VCaP (cell line): ENCODE measurements at regions not wholly inside any gene's neighbourhood (a gene's known extent, or its start where the extent isn't known, plus 50 kb on each side); places are given as distances from the start of the nearest gene placed in this dataset.
"Not testable (repeated sequence)": the region's sequence is repeated elsewhere in the genome, so short reads cannot be mapped to it uniquely, and the experiment has no call there.

Experiments used
- H3K27ac ChIP-seq: fragments of 450-650 bp; 2 replicates; pipeline ENCODE4 v1.5.1; 2017
- CTCF ChIP-seq: fragments of 450-650 bp; conservative IDR thresholded peaks from 2 replicates; pipeline ENCODE4 v1.5.1; 2017; ENCODE audit warnings: mild to moderate bottlenecking, moderate library complexity

- H3K27ac ChIP-seq, result no peak overlapping the region
- no peak for TF ChIP-seq CTCF
These were observed 294.7 kb downstream of the NAF1 start for GRCh38 chr4:162871990-162872389.

- TF ChIP-seq CTCF, result no peak
- no peak overlapping the region for H3K27ac ChIP-seq
These were observed 297.5 kb downstream of the NAF1 start for GRCh38 chr4:162869157-162869556.

- H3K27ac ChIP-seq, result no peak overlapping the region
- no peak for TF ChIP-seq CTCF
These were observed 300.1 kb downstream of the NAF1 start for GRCh38 chr4:162866565-162866964.

GRCh38 chr4:162865102-162865501 lies 301.6 kb downstream of the NAF1 start:
- H3K27ac ChIP-seq, result no peak overlapping the region
- no peak for TF ChIP-seq CTCF

GRCh38 chr4:162853788-162854187 lies 312.9 kb downstream of the NAF1 start:
- no peak for TF ChIP-seq CTCF
- no peak overlapping the region for H3K27ac ChIP-seq

- no peak for TF ChIP-seq CTCF
- H3K27ac ChIP-seq, result no peak overlapping the region
These were observed 314.0 kb downstream of the NAF1 start for GRCh38 chr4:162852642-162853041.

- H3K27ac ChIP-seq, result not testable (repeated sequence)
These were observed 315.4 kb downstream of the NAF1 start for GRCh38 chr4:162851241-162851758.

- TF ChIP-seq CTCF, result no peak
- H3K27ac ChIP-seq, result no peak overlapping the region
These were observed 316.8 kb downstream of the NAF1 start for GRCh38 chr4:162849937-162850336.
